Muscle layer of colon (tissue), 2 donors: ENCODE measurements at regions not wholly inside any gene's neighbourhood (a gene's known extent, or its start where the extent isn't known, plus 50 kb on each side); places are given as distances from the start of the nearest gene placed in this dataset.

Source experiments
- H3K27ac ChIP-seq: one replicate; pipeline ENCODE4 v1.7.0; 2013; ENCODE audit warnings: low read depth, mild to moderate bottlenecking, low read length, moderate library complexity
- H3K27me3 ChIP-seq, 2 donors: one replicate each; pipeline ENCODE4 v1.7.0; 2013; ENCODE audit warnings: low read length in 2 of 2, mild to moderate bottlenecking in 2 of 2; ENCODE audit not compliant: insufficient read depth in 2 of 2, control insufficient read depth in 1 of 2
- H3K36me3 ChIP-seq: one replicate; pipeline ENCODE4 v1.7.0; 2013; ENCODE audit warnings: mild to moderate bottlenecking, low read length; ENCODE audit not compliant: insufficient read depth
- H3K4me1 ChIP-seq: one replicate; pipeline ENCODE4 v1.7.0; 2013; ENCODE audit warnings: mild to moderate bottlenecking, low read length; ENCODE audit not compliant: insufficient read depth
- H3K4me3 ChIP-seq, 2 donors: one replicate each; pipeline ENCODE4 v1.7.0; 2013; ENCODE audit warnings: low read length in 2 of 2, low read depth in 1 of 2, mild to moderate bottlenecking in 1 of 2, moderate library complexity in 1 of 2
- H3K9ac ChIP-seq: one replicate; pipeline ENCODE4 v1.7.0; 2013; ENCODE audit warnings: low read length
- H3K9me3 ChIP-seq: one replicate; pipeline ENCODE4 v1.7.0; 2013; ENCODE audit warnings: mild to moderate bottlenecking, low read length
- donor health status: abdominal sarcoma.
- donor health status: Adenocarcinoma of cecum.

DNA sequence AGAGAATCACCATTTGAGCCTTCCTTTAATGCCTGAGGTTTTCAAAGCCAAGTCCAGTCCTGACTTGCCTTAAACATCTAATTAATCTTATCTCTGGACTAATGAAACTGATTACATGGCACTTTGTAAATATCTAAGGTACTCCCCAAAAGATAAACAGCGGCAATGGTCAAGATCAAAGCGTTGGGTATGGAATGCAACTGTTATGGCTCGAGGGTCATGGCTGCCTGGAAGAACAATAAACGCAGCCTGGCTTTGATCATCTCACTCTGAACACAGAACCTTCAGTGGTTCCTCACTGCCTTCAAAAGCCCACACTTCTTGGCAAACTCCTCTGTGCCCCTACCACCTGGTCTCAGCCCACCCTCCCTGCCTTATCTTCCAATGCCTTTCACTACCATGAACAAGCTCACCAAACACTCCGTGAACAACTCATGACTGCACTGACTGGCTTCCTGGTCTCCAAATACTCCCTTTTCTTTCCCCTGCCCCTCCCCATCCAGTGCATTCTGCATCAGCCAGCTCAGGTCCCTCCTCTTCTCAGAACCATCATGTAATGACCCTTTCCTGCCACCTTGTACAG, 150.2 kb upstream of the NFE2L3 start:
- no peak overlapping the region for H3K4me3 ChIP-seq

DNA sequence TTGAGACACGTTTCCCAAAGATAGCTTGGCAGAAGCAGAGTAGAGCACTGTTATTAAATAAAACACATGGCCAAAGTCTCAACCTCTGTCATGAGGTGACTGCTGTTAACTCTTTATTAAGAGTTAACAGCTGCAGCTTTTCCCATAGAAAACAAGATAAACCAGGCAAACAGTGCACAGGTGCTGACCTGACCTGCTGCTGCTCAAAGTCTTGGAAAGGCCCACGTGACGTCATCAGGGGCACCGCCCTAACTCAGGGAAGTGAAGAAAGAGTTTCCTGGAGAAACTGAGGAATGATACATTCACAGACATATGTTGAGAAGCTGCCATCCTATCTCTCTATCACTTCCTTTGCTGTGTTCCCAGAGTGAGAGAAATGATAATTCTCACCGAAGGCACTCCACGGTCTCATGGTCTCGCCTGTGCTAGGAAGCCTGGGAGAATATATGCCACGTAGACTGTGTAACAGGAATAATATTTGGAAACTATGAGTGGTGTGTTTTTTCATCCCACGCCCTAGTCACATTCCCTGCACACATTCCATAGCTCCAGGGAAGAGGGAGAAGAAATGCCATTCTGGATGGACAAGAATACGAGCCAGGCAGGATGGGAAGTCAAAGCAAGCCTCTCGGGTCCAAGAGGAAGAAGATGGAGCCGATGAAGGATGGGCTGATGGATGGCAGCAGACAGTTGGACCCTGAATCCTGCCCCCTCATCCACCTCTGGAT, 146.2 kb upstream of the NFE2L3 start:
- H3K4me1 ChIP-seq, result no peaks in the 10 kb centered on the region
- no peak overlapping the region for H3K9ac ChIP-seq
- H3K4me3 ChIP-seq, result no peak overlapping the region
- no peaks in the 10 kb centered on the region for H3K9me3 ChIP-seq
- no peaks in the 10 kb centered on the region for H3K36me3 ChIP-seq
- H3K27ac ChIP-seq, result no peak overlapping the region
- H3K27me3 ChIP-seq, result no peaks in the 10 kb centered on the region

More for the DNA sequence above, 150.2 kb upstream of the NFE2L3 start:
- Histone ChIP-seq H3K27me3 (no peaks in the 10 kb centered on the region), H3K9ac (no peak overlapping the region), H3K4me1 (no peaks in the 10 kb centered on the region), H3K27ac (no peak overlapping the region), H3K36me3 (no peaks in the 10 kb centered on the region), H3K9me3 (no peaks in the 10 kb centered on the region)

DNA sequence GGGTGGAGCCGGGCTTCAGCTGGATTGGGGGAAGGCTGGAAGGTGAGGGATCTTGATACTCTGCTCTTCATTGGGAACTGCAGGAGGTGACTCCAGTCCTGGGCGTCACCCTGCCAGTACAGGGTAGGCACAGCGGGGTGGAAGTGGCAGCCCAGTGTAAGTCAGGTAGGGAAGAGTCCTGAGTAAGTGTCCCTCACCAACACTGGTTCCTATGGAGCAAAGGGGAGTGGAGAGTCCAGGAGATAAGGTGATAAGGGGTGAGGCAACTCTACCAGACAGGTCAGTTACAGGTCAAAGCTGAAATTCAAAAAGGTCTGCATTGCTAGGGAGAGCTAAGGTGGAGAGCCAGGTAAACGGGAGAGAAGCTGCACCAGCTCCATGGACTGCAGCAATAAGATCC, 145.6 kb upstream of the NFE2L3 start:
- Histone ChIP-seq H3K27ac (no peak overlapping the region), H3K27me3 (no peaks in the 10 kb centered on the region), H3K9me3 (no peaks in the 10 kb centered on the region), H3K4me1 (no peaks in the 10 kb centered on the region), H3K36me3 (no peaks in the 10 kb centered on the region), H3K4me3 (no peak overlapping the region), H3K9ac (no peak overlapping the region)

GRCh38 chr7:26007510-26007909, 144.5 kb upstream of the NFE2L3 start:
- H3K36me3 ChIP-seq, result no peaks in the 10 kb centered on the region
- no peaks in the 10 kb centered on the region for H3K27me3 ChIP-seq
- H3K27ac ChIP-seq, result no peak overlapping the region
- no peak overlapping the region for H3K4me3 ChIP-seq
- no peaks in the 10 kb centered on the region for H3K4me1 ChIP-seq
- no peak overlapping the region for H3K9ac ChIP-seq
- no peaks in the 10 kb centered on the region for H3K9me3 ChIP-seq

- no peaks in the 10 kb centered on the region for H3K36me3 ChIP-seq
- H3K27me3 ChIP-seq, result no peaks in the 10 kb centered on the region
- H3K9me3 ChIP-seq, result no peaks in the 10 kb centered on the region
- H3K9ac ChIP-seq, result no peak overlapping the region
- no peak overlapping the region for H3K4me3 ChIP-seq
- no peaks in the 10 kb centered on the region for H3K4me1 ChIP-seq
- H3K27ac ChIP-seq, result no peak overlapping the region
These were observed 143.6 kb upstream of the NFE2L3 start for GRCh38 chr7:26008428-26008827.

- no peak overlapping the region for H3K27ac ChIP-seq
These were observed 140.8 kb upstream of the NFE2L3 start for GRCh38 chr7:26011039-26011696.

DNA sequence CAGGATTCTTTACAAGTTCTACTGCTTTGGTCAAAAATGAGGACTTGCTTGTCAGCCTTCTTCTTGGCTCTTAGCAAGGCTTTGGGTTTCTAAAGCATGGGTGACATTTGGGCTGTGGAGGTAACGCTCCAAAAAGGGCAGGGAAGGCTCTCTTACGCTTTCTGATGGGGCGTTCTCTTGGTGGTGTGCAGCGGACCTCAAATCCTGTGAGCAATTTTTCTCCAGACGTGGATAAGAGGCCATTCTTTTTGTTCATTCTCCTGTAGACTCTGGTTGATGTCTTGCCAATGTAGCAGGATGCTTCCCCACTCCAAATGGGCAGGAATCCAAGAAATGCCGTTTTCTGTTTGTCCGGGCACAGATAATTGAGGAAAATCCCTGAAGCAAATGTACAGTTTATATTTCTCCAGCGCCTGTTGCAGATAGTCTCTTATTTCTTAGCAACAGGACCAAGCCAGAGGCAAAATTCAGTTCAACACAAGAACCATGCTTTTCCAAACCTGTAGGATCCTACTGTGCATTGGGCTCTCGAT, 138.4 kb upstream of the NFE2L3 start:
- Histone ChIP-seq H3K4me3 (no peak overlapping the region), H3K9ac (no peak overlapping the region), H3K27ac (no peak overlapping the region), H3K4me1 (no peaks in the 10 kb centered on the region), H3K27me3 (no peaks in the 10 kb centered on the region), H3K36me3 (no peaks in the 10 kb centered on the region), H3K9me3 (no peaks in the 10 kb centered on the region)

More at GRCh38 chr7:26011039-26011696, 140.8 kb upstream of the NFE2L3 start:
- Histone ChIP-seq H3K9me3 (no peaks in the 10 kb centered on the region), H3K4me3 (no peak overlapping the region), H3K9ac (no peak overlapping the region), H3K4me1 (no peaks in the 10 kb centered on the region), H3K27me3 (no peaks in the 10 kb centered on the region), H3K36me3 (no peaks in the 10 kb centered on the region)

DNA sequence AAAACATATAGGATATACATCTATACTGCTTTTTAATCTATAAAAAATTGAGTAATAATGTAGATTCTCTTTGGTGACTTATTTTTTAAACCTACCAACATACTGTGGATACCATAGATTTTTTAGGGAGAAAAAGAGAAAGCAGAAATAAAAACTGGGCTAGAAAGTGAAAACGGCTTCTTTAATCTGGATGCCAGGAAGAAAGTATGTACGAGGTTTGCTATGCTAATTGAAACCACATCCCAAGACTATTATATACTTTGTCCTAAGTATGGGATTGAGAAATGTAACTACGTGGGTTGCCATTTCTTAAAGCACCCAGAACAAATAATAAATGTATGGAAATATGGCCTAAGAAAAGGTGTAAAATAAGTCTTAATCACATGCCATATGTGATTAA, 129.0 kb upstream of the NFE2L3 start:
- H3K9ac ChIP-seq, result no peak overlapping the region
- no peaks in the 10 kb centered on the region for H3K4me1 ChIP-seq
- no peak overlapping the region for H3K27ac ChIP-seq
- H3K36me3 ChIP-seq, result no peaks in the 10 kb centered on the region
- H3K4me3 ChIP-seq, result no peak overlapping the region
- no peaks in the 10 kb centered on the region for H3K9me3 ChIP-seq
- H3K27me3 ChIP-seq, result no peaks in the 10 kb centered on the region

DNA sequence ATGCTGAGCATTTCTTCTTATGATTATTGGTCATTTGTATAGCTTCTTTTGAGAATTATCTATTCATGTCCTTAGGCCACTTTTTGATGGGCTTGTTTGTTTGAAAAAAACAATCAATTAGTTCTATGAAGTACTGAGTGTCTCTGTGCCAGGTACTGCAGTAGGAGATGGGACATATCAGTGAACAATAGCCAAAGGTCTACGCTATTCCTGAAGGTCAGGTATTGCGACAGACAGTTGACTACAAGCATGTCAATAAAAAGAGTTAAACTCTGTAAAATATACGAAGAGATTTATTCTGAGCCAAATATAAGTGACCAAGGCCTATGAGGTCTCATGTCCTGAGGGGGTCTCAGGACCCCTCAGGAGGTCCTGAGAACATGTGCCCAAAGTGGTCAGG, 122.1 kb upstream of the NFE2L3 start:
- Histone ChIP-seq H3K9ac (no peak overlapping the region), H3K4me1 (no peaks in the 10 kb centered on the region), H3K9me3 (no peaks in the 10 kb centered on the region), H3K27ac (no peak overlapping the region), H3K4me3 (no peak overlapping the region), H3K27me3 (no peaks in the 10 kb centered on the region), H3K36me3 (no peaks in the 10 kb centered on the region)

DNA sequence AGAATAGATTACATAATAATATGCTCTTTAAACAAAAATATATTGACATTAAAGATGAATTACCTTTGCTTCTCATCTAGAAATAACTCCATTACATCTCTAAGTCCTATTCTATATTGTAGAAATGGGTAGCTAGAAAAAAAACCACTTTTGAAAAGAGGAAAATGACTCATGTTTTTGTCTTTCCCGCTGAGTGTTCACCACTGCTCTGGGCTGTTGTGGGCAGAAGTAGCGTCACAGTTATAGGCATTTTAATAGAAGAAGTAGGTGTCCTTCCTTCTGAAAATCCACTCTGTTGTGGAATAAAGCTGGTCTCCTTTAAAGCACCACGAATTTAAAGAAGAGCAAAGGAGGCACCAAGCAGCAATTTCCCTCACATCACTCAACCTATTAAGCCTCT, 117.6 kb upstream of the NFE2L3 start:
- H3K9me3 ChIP-seq, result no peaks in the 10 kb centered on the region
- no peak overlapping the region for H3K9ac ChIP-seq
- H3K4me3 ChIP-seq, result no peak overlapping the region
- H3K4me1 ChIP-seq, result no peaks in the 10 kb centered on the region
- H3K36me3 ChIP-seq, result no peaks in the 10 kb centered on the region
- H3K27ac ChIP-seq, result no peak overlapping the region
- H3K27me3 ChIP-seq, result no peaks in the 10 kb centered on the region

DNA sequence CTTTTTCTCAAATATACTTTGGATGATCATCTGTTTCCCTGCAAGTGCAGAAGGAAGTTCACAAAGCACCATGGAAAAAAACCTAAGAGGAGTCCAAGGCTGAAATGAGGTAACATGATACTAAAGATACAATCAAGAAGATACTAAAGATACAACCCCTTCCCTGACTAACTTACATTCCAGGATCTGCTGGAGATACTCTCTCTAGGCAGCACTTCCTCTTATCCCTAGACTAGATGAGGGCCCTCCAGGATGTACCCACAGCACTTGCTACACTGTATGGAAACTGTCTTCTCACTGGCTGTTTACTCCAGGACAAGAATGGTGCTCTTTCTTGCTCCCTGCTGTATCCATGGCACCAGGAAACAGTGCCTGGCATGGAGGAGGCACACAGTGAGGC, 116.4 kb upstream of the NFE2L3 start:
- H3K4me3 ChIP-seq, result no peak overlapping the region
- no peaks in the 10 kb centered on the region for H3K9me3 ChIP-seq
- H3K27me3 ChIP-seq, result peaks cover 7% of the 10 kb centered on the region in 2 donors
- no peak overlapping the region for H3K27ac ChIP-seq
- no peaks in the 10 kb centered on the region for H3K4me1 ChIP-seq
- no peak overlapping the region for H3K9ac ChIP-seq
- no peaks in the 10 kb centered on the region for H3K36me3 ChIP-seq
